ENCODE measurements at regions not wholly inside any gene's neighbourhood (a gene's known extent, or its start where the extent isn't known, plus 50 kb on each side); places are given as distances from the start of the nearest gene placed in this dataset.

DNA sequence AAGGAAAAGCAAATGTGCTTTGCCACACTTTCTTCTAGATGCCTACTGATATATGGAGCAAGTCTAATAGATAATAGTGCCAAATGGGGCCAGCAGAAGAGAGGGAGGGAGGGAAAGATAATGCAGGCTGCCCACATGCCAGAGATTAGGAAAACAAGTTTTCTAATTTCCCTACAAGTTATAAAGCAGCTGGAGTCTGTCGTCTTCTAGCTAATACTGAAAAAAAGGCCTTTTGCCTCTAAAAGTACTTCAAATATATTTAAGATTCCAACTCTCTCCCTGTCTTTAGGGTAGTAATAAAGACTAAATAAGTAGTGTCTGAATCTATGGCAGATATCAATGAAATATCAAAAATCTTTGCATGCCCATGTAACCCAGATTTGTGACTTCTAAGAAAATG, 632.0 kb upstream of the MIR17HG start:
- TF ChIP-seq, protein P1, sequence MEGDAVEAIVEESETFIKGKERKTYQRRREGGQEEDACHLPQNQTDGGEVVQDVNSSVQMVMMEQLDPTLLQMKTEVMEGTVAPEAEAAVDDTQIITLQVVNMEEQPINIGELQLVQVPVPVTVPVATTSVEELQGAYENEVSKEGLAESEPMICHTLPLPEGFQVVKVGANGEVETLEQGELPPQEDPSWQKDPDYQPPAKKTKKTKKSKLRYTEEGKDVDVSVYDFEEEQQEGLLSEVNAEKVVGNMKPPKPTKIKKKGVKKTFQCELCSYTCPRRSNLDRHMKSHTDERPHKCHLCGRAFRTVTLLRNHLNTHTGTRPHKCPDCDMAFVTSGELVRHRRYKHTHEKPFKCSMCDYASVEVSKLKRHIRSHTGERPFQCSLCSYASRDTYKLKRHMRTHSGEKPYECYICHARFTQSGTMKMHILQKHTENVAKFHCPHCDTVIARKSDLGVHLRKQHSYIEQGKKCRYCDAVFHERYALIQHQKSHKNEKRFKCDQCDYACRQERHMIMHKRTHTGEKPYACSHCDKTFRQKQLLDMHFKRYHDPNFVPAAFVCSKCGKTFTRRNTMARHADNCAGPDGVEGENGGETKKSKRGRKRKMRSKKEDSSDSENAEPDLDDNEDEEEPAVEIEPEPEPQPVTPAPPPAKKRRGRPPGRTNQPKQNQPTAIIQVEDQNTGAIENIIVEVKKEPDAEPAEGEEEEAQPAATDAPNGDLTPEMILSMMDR (IDR thresholded peaks at IDR 0.05; ENCODE audit: insufficient read depth, low read length, poor library complexity, severe bottlenecking) = no peak
- no peak for TF ChIP-seq EZH2phosphoT487 (conservative IDR thresholded peaks at IDR 0.05; ENCODE audit: low read length)
